ENCODE measurements at regions not wholly inside any gene's neighbourhood (a gene's known extent, or its start where the extent isn't known, plus 50 kb on each side); places are given as distances from the start of the nearest gene placed in this dataset.
"Not testable (repeated sequence)": the region's sequence is repeated elsewhere in the genome, so short reads cannot be mapped to it uniquely, and the experiment has no call there.

DNA sequence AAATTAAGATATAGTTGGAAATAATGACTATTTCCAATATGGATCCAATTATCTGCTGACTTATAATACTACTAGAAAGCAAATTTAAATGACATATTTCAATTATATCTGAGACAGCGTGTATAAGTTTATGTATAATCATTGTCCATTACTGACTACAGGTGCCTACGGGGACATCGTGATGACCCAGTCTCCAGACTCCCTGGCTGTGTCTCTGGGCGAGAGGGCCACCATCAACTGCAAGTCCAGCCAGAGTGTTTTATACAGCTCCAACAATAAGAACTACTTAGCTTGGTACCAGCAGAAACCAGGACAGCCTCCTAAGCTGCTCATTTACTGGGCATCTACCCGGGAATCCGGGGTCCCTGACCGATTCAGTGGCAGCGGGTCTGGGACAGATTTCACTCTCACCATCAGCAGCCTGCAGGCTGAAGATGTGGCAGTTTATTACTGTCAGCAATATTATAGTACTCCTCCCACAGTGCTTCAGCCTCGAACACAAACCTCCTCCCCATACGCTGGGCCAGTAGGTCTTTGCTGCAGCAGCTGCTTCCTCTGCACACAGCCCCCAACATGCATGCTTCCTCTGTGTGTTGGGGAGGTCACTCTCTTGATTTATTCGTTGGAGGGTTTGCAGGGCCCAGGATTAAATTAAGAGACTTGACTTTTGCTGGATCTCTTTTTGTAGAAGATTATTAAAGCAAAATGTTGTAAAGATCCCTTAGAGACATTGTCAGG lies 194.4 kb downstream of the RPIA start:
- peak overlapping the region; percentile 53 for H3K4me3 ChIP-seq (ENCODE audit: low read depth, low read length, poor library complexity, severe bottlenecking)
- H3K9me2 ChIP-seq (ENCODE audit: low read depth, low read length), result no peaks in the 10 kb centered on the region
- H3K79me2 ChIP-seq (ENCODE audit: insufficient read depth, low read length), result no peaks in the 10 kb centered on the region
- H3K9me3 ChIP-seq (ENCODE audit: low read length), result no peaks in the 10 kb centered on the region
- H3F3A ChIP-seq (ENCODE audit: insufficient read depth, low read length), result no peaks in the 10 kb centered on the region
- peaks cover 49% of the 10 kb centered on the region for H3K4me1 ChIP-seq (ENCODE audit: insufficient read depth, low read length, severe bottlenecking)
- H3K36me3 ChIP-seq (ENCODE audit: insufficient read depth, low read length), result no peaks in the 10 kb centered on the region; the same call in 1 of the 2 replicates
- H3K9ac ChIP-seq (ENCODE audit: low read length), result peak overlapping the region; percentile 69
- TF ChIP-seq EZH2 (IDR thresholded peaks at IDR 0.05; ENCODE audit: borderline replicate concordance, low read length), result no peak
- TF ChIP-seq, protein P1, sequence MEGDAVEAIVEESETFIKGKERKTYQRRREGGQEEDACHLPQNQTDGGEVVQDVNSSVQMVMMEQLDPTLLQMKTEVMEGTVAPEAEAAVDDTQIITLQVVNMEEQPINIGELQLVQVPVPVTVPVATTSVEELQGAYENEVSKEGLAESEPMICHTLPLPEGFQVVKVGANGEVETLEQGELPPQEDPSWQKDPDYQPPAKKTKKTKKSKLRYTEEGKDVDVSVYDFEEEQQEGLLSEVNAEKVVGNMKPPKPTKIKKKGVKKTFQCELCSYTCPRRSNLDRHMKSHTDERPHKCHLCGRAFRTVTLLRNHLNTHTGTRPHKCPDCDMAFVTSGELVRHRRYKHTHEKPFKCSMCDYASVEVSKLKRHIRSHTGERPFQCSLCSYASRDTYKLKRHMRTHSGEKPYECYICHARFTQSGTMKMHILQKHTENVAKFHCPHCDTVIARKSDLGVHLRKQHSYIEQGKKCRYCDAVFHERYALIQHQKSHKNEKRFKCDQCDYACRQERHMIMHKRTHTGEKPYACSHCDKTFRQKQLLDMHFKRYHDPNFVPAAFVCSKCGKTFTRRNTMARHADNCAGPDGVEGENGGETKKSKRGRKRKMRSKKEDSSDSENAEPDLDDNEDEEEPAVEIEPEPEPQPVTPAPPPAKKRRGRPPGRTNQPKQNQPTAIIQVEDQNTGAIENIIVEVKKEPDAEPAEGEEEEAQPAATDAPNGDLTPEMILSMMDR (IDR thresholded peaks at IDR 0.05; ENCODE audit: low read length), result no peak
- H4K20me1 ChIP-seq (ENCODE audit: insufficient read depth, low read length), result no peaks in the 10 kb centered on the region
- H3K4me2 ChIP-seq (ENCODE audit: low read length), result peak overlapping the region; percentile 69
- peak overlapping the region; percentile 90 for H3K27ac ChIP-seq (ENCODE audit: low read depth, low read length, poor library complexity, severe bottlenecking)
- no peaks in the 10 kb centered on the region for H3K27me3 ChIP-seq (ENCODE audit: insufficient read depth, low read length)
- H2AFZ ChIP-seq (ENCODE audit: low read length), result no peak overlapping the region

DNA sequence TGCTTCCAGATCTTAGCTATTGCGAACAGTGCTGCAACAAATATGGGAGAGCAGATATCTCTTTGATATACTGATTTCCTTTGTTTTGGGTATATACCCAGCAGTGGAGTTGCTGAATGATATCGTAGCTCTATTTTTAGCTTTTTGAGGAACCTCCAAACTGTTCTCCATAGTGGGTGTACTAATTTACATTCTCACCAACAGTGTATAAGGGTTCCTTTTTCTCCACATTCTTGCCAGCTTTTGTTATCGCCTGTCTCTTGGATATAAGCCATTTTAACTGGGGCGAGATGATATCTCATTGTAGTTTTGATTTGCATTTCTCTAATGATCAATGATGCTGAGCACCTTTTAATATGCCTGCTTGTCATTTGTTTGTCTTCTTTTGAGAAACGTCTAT lies 196.0 kb downstream of the RPIA start:
- not testable (repeated sequence) for H3K79me2 ChIP-seq (ENCODE audit: insufficient read depth, low read length); H3K9me3 ChIP-seq (ENCODE audit: low read length); H3K9me2 ChIP-seq (ENCODE audit: low read depth, low read length); H3F3A ChIP-seq (ENCODE audit: insufficient read depth, low read length); H2AFZ ChIP-seq (ENCODE audit: low read length); H4K20me1 ChIP-seq (ENCODE audit: insufficient read depth, low read length); H3K27me3 ChIP-seq (ENCODE audit: insufficient read depth, low read length); H3K27ac ChIP-seq (ENCODE audit: low read depth, low read length, poor library complexity, severe bottlenecking); H3K4me2 ChIP-seq (ENCODE audit: low read length); H3K4me3 ChIP-seq (ENCODE audit: low read depth, low read length, poor library complexity, severe bottlenecking); H3K9ac ChIP-seq (ENCODE audit: low read length); H3K36me3 ChIP-seq (ENCODE audit: insufficient read depth, low read length)
- peaks cover 42% of the 10 kb centered on the region for H3K4me1 ChIP-seq (ENCODE audit: insufficient read depth, low read length, severe bottlenecking)

DNA sequence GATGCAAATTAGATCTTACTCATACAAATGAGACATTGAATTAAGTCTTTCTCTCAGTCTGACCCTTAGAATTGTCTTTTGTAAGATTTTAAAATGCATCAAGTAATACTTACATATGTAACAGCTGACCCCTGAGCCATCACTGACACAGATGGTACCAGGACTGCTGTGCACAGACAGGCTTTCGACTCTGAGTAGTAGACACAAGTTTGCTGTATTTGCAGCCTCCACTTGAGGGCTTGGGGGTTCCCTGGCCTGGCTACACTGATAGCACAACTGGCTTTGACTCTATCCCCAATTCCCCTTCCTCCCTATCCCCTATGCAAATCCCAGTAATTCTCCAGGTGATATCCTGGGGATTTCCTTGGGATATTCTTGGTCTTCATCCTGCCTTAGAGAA lies 200.7 kb downstream of the RPIA start:
- TF ChIP-seq, protein P1 (IDR thresholded peaks at IDR 0.05; ENCODE audit: low read length), result no peak
- TF ChIP-seq EZH2 (IDR thresholded peaks at IDR 0.05; ENCODE audit: borderline replicate concordance, low read length), result no peak
- H2AFZ ChIP-seq (ENCODE audit: low read length), result no peak overlapping the region
- no peaks in the 10 kb centered on the region for H3F3A ChIP-seq (ENCODE audit: insufficient read depth, low read length)
- H3K79me2 ChIP-seq (ENCODE audit: insufficient read depth, low read length), result no peaks in the 10 kb centered on the region
- H3K9me3 ChIP-seq (ENCODE audit: low read length), result no peaks in the 10 kb centered on the region
- no peaks in the 10 kb centered on the region for H4K20me1 ChIP-seq (ENCODE audit: insufficient read depth, low read length)
- H3K4me1 ChIP-seq (ENCODE audit: insufficient read depth, low read length, severe bottlenecking), result peaks cover 24% of the 10 kb centered on the region
- H3K4me3 ChIP-seq (ENCODE audit: low read depth, low read length, poor library complexity, severe bottlenecking), result no peak overlapping the region
- H3K27ac ChIP-seq (ENCODE audit: low read depth, low read length, poor library complexity, severe bottlenecking), result no peak overlapping the region
- no peaks in the 10 kb centered on the region; the same call in 1 of the 2 replicates for H3K36me3 ChIP-seq (ENCODE audit: insufficient read depth, low read length)
- no peak overlapping the region for H3K9ac ChIP-seq (ENCODE audit: low read length)
- H3K27me3 ChIP-seq (ENCODE audit: insufficient read depth, low read length), result no peaks in the 10 kb centered on the region
- no peak overlapping the region for H3K4me2 ChIP-seq (ENCODE audit: low read length)
- no peaks in the 10 kb centered on the region for H3K9me2 ChIP-seq (ENCODE audit: low read depth, low read length)

DNA sequence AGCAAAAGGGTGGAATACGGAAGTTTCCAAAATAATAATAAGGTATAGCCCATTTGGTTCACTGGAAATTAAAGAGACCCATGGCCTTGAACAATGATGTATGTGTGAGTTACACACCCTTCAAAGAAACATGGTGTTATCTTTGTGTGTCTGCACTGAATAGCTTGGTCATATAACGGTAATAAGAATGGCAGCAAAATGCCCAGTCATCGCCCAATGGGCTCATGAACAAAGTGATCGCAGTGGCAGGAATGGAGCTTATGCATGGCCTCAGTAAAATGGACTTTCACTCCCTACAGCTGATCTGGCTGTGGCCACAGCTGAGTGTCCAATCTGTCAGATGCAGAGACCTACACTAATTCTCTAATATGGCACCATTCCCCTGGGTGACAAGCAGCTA lies 201.3 kb downstream of the RPIA start:
- TF ChIP-seq, protein P1 (IDR thresholded peaks at IDR 0.05; ENCODE audit: low read length), result no peak
- TF ChIP-seq EZH2 (IDR thresholded peaks at IDR 0.05; ENCODE audit: borderline replicate concordance, low read length), result no peak
- Histone ChIP-seq H3K4me2 (ENCODE audit: low read length) (no peak overlapping the region), H3K36me3 (ENCODE audit: insufficient read depth, low read length) (no peaks in the 10 kb centered on the region; the same call in 1 of the 2 replicates), H2AFZ (ENCODE audit: low read length) (no peak overlapping the region), H4K20me1 (ENCODE audit: insufficient read depth, low read length) (no peaks in the 10 kb centered on the region), H3K79me2 (ENCODE audit: insufficient read depth, low read length) (no peaks in the 10 kb centered on the region), H3K9me3 (ENCODE audit: low read length) (no peaks in the 10 kb centered on the region), H3K4me3 (ENCODE audit: low read depth, low read length, poor library complexity, severe bottlenecking) (no peak overlapping the region), H3K27ac (ENCODE audit: low read depth, low read length, poor library complexity, severe bottlenecking) (no peak overlapping the region), H3K9ac (ENCODE audit: low read length) (no peak overlapping the region), H3K27me3 (ENCODE audit: insufficient read depth, low read length) (no peaks in the 10 kb centered on the region), H3K9me2 (ENCODE audit: low read depth, low read length) (no peaks in the 10 kb centered on the region), H3F3A (ENCODE audit: insufficient read depth, low read length) (no peaks in the 10 kb centered on the region), H3K4me1 (ENCODE audit: insufficient read depth, low read length, severe bottlenecking) (peaks cover 30% of the 10 kb centered on the region)
